ENCODE measurements at regions not wholly inside any gene's neighbourhood (a gene's known extent, or its start where the extent isn't known, plus 50 kb on each side); places are given as distances from the start of the nearest gene placed in this dataset.

- TF ChIP-seq EZH2 (IDR thresholded peaks at IDR 0.05; ENCODE audit: low read depth, low read length, severe bottlenecking) (no peak), CREB1 (IDR thresholded peaks at IDR 0.05) (no peak), CTCF (IDR thresholded peaks at IDR 0.05; ENCODE audit: control extremely low read depth in 1 of 3, insufficient read depth in 1 of 3, low read depth in 1 of 3, low read length in 3 of 3) (no peak), CHD2 (IDR thresholded peaks at IDR 0.05; ENCODE audit: low read length) (no peak)
Observed at GRCh38 chr15:77826006-77826695, 193.4 kb upstream of the LINGO1 start.

Data from H1 (cell line).